RWPE2 (cell line): ENCODE measurements at regions not wholly inside any gene's neighbourhood (a gene's known extent, or its start where the extent isn't known, plus 50 kb on each side); places are given as distances from the start of the nearest gene placed in this dataset.

Experiments
- ATAC-seq: fragments of 200-7000 bp; cut with Tn5 transposase; 3 replicates; pipeline ENCODE4 v1.9.1; 2021; ENCODE audit warnings: low read depth
- DNase-seq: peaks from one replicate; pipeline ENCODE4 v3.0.0-alpha.2; 2020; ENCODE audit warnings: low spot score
- H3K27ac ChIP-seq: fragments of 450-650 bp; 2 replicates; pipeline ENCODE4 v1.5.1; 2017; ENCODE audit warnings: mild to moderate bottlenecking; ENCODE audit not compliant: poor library complexity, severe bottlenecking
- H3K27me3 ChIP-seq: fragments of 250-450 bp; sonication (Bioruptor Pico); 2 replicates; pipeline ENCODE4 v1.5.1; 2021; ENCODE audit warnings: mild to moderate bottlenecking, moderate library complexity; ENCODE audit not compliant: insufficient read depth, poor library complexity, severe bottlenecking
- H3K36me3 ChIP-seq: fragments of 250-450 bp; sonication (Bioruptor Pico); 2 replicates; pipeline ENCODE4 v1.5.1; 2020; ENCODE audit warnings: low read depth, mild to moderate bottlenecking, moderate library complexity
- H3K4me1 ChIP-seq: fragments of 250-450 bp; sonication (Bioruptor Pico); 2 replicates; pipeline ENCODE4 v1.5.1; 2021; ENCODE audit warnings: mild to moderate bottlenecking, moderate library complexity; ENCODE audit not compliant: insufficient read depth, poor library complexity, severe bottlenecking
- H3K4me3 ChIP-seq: fragments of 250-450 bp; sonication (Bioruptor Pico); 2 replicates; pipeline ENCODE4 v1.5.1; 2021; ENCODE audit warnings: mild to moderate bottlenecking, moderate library complexity; ENCODE audit not compliant: severe bottlenecking
- H3K9me3 ChIP-seq: fragments of 250-450 bp; sonication (Bioruptor Pico); 2 replicates; pipeline ENCODE4 v1.5.1; 2021; ENCODE audit warnings: mild to moderate bottlenecking, moderate library complexity; ENCODE audit not compliant: severe bottlenecking
- CTCF ChIP-seq: fragments of 450-650 bp; IDR thresholded peaks from one replicate; pipeline ENCODE4 v1.5.1; 2017; ENCODE audit warnings: mild to moderate bottlenecking, moderate library complexity; ENCODE audit not compliant: poor library complexity, severe bottlenecking

- no peak for DNase-seq
- Histone ChIP-seq H3K4me3 (no peak overlapping the region), H3K36me3 (no peaks in the 10 kb centered on the region), H3K27ac (no peak overlapping the region), H3K27me3 (peaks cover 3% of the 10 kb centered on the region), H3K4me1 (no peaks in the 10 kb centered on the region), H3K9me3 (no peaks in the 10 kb centered on the region)
- TF ChIP-seq CTCF, result no peak
- no peak for ATAC-seq
These were observed 68.5 kb downstream of the CDC14C start for GRCh38 chr7:48992816-48993215.

- no peaks in the 10 kb centered on the region for H3K36me3 ChIP-seq
- H3K9me3 ChIP-seq, result no peaks in the 10 kb centered on the region
- peak; percentile 77 for ATAC-seq
- H3K27ac ChIP-seq, result no peak overlapping the region
- H3K4me3 ChIP-seq, result no peak overlapping the region
- H3K27me3 ChIP-seq, result no peaks in the 10 kb centered on the region
- no peak for DNase-seq
- TF ChIP-seq CTCF, result peak; percentile 70
- H3K4me1 ChIP-seq, result no peaks in the 10 kb centered on the region
These were observed 77.3 kb downstream of the CDC14C start for GRCh38 chr7:49001610-49002033.

GRCh38 chr7:49010717-49011116, 86.4 kb downstream of the CDC14C start:
- Histone ChIP-seq H3K9me3 (no peaks in the 10 kb centered on the region), H3K27ac (no peak overlapping the region), H3K36me3 (no peaks in the 10 kb centered on the region), H3K4me1 (no peaks in the 10 kb centered on the region), H3K27me3 (no peaks in the 10 kb centered on the region), H3K4me3 (no peak overlapping the region)
- ATAC-seq, result no peak
- DNase-seq, result no peak
- no peak for TF ChIP-seq CTCF

- Histone ChIP-seq H3K27ac (no peak overlapping the region), H3K36me3 (no peaks in the 10 kb centered on the region), H3K9me3 (no peaks in the 10 kb centered on the region), H3K27me3 (no peaks in the 10 kb centered on the region), H3K4me1 (no peaks in the 10 kb centered on the region), H3K4me3 (no peak overlapping the region)
- ATAC-seq (no peak), DNase-seq (no peak)
- no peak for TF ChIP-seq CTCF
These were observed 90.5 kb downstream of the CDC14C start for GRCh38 chr7:49014870-49015269.

GRCh38 chr7:49020145-49020544, 95.8 kb downstream of the CDC14C start:
- Histone ChIP-seq H3K36me3 (no peaks in the 10 kb centered on the region), H3K4me1 (no peaks in the 10 kb centered on the region), H3K9me3 (no peaks in the 10 kb centered on the region), H3K27me3 (no peaks in the 10 kb centered on the region), H3K27ac (no peak overlapping the region), H3K4me3 (no peak overlapping the region)
- no peak for TF ChIP-seq CTCF
- DNase-seq (no peak), ATAC-seq (no peak)
